Renal cortex interstitium (tissue), 11 donors: ENCODE measurements at regions not wholly inside any gene's neighbourhood (a gene's known extent, or its start where the extent isn't known, plus 50 kb on each side); places are given as distances from the start of the nearest gene placed in this dataset.
A peak's percentile ranks its signal among the peaks of the same experiment; 100 is the strongest.

Source experiments
- DNase-seq, 11 donors: peaks; one replicate each; pipeline ENCODE4 v3.0.0-alpha.2; 2013; ENCODE audit warnings: low read depth in 9 of 11, low spot score in 4 of 11; ENCODE audit errors: extremely low read depth in 1 of 11

- no peak for DNase-seq
Measured at GRCh38 chr15:62475591-62475990, 310.5 kb upstream of the C2CD4B start.

- DNase-seq: no peak
Measured at GRCh38 chr15:62476163-62476562, 311.1 kb upstream of the C2CD4B start.

- DNase-seq: no peak
Measured at GRCh38 chr15:62477929-62478328, 312.8 kb upstream of the C2CD4B start.

GRCh38 chr15:62482785-62483429 is 317.8 kb upstream of the C2CD4B start:
- no peak for DNase-seq

GRCh38 chr15:62483814-62484213 is 318.7 kb upstream of the C2CD4B start:
- DNase-seq: no peak

DNA sequence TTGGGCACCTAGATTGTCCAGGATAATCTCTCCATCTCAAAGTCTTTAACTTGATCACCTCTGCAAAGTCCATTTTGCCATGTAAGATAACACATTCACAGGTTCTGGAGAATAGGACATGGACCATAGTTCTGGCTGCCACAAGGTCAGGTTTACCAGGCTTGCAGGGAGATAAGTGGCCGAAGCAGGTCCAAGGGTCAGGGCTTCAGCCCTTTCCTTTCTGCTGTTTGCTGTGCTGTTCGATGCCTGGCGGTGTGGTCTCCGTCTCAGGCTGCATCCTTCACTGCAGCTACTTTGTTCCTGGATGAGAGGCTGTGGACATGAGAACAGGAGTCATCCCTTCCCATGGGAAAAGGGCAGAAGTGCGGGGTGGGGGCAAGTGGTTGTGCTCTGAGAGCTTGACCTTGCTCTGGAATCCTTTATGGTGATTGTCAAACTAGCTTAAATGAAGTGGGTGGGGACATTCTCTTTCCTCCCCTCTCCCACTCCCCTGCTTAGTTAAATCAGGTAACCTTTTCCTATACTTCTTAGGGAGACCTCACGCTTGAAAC is 320.2 kb upstream of the C2CD4B start:
- no peak for DNase-seq

DNA sequence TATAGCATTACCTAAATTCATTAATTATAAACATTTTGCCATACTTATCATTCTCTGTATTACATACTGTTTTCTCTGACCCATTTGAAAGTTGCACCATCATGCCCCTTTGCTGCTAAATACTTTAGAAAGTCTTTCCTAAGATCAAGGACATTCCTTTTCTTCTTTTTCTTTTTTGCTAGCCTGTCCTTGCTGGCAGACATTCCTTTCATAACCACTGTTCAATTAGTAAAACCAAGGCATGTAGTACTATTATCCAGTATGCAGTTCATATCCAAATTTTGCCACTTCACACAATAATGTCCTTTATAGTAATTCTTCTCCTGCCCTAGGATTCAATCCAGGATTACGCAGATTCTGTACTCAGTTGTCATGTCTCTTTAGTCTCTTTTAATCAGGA is 321.0 kb upstream of the C2CD4B start:
- no peak for DNase-seq

GRCh38 chr15:62488387-62488786 is 323.3 kb upstream of the C2CD4B start:
- DNase-seq: no peak

GRCh38 chr15:62491642-62492041 is 326.6 kb upstream of the C2CD4B start:
- no peak for DNase-seq

DNA sequence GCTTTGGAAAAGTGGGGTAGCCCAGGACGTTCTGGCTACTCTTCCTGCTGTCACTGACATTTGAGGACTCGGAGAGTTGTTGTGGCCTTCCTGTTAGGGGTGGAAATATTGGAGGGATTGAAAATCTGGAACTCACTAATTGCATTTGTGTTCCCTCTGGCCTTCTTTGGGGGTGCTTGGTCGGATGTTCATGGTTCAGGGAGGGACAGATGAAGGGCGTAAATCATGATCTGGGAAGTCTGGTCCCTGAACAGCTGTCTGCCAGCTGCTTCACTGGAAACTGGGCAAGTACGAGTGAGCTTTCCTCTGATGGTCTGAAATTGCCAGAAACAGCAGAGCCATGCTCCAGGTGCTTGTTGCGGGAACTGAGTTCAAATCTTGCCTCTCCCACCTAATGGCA is 327.8 kb upstream of the C2CD4B start:
- peak in 2 of 11 donors; percentile 36 to 46 for DNase-seq

- no peak for DNase-seq
Measured at GRCh38 chr15:62494197-62494596, 329.1 kb upstream of the C2CD4B start.

- no peak for DNase-seq
Measured at GRCh38 chr15:62495670-62496614, 330.9 kb upstream of the C2CD4B start.

DNA sequence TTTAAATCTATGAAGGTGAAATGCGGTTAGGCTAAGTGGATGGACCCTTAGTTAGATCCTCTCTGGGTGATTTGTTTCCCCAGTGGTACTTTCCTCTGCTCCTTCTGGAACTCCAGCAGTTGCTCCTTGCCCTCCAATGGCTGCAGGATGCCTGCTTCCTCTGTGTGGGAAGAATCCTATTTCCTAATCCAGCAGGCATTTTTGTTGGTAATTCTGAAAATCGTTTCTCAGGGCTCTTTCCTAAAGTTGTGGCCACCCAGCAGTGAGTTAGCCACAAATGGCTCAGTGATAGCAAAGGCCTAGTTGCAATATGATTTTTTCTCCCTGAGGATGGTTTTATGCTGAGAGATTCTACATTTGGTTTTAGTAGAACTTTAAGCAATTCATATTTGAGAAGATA is 332.3 kb upstream of the C2CD4B start:
- DNase-seq: no peak

DNA sequence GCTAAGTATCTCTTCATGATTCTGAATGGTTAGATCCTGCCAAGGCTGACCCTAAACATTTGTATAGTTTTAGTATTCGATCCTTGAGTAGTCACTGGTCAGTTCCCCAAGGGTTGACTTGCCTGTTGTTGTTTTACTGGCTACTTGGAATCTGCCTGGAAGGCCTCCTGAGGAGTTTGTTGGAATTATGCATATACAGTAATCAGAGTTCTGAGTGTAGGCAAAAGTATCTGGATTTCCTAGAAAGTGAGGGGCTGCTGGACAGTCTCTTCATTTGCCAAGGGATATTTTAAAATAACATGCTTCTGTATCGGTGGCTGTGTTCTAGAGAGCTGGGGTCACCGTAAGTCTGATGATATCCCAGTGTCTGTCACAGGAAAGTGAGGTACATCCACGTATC is 333.2 kb upstream of the C2CD4B start:
- no peak for DNase-seq

- DNase-seq: no peak
Measured at GRCh38 chr15:62498712-62499111, 333.6 kb upstream of the C2CD4B start.

GRCh38 chr15:62500325-62500724 is 335.2 kb upstream of the C2CD4B start:
- DNase-seq: no peak

- DNase-seq: no peak
Measured at GRCh38 chr15:62502451-62502850, 337.4 kb upstream of the C2CD4B start.

GRCh38 chr15:62503451-62503850 is 338.4 kb upstream of the C2CD4B start:
- DNase-seq: peak in 1 of 11 donors; percentile 40

GRCh38 chr15:62505762-62506161 is 340.7 kb upstream of the C2CD4B start:
- DNase-seq: no peak

DNA sequence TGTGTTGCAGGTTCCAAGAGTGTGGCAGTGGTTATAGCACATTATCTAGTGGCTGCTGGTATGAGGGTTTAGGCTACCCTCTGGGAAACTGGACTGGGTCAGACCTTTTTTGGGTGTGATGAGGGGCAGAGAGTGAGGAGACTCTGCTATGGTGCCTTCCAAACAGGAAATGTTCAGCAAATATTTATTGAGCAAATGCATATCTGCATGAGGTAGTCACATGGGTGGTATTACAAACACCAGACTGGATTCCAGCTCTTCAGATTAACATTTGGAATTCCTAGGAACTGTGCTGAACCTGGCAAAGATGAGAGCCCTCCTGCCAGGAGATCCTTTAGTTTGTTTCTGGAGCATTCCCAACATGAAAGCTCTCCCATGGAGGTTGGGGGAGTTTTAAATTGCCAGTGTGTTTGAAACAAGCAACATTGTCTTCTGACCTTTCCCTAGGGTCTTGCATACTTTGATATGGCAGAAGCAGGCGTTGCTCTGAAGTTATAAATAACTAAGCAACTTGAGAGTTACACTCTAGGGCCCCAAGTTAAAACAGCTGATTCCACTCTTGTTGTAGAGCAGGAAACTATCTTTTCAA is 341.2 kb upstream of the C2CD4B start:
- no peak for DNase-seq
